OCI-LY3 (cell line): ENCODE measurements at regions not wholly inside any gene's neighbourhood (a gene's known extent, or its start where the extent isn't known, plus 50 kb on each side); places are given as distances from the start of the nearest gene placed in this dataset.
A peak's percentile ranks its signal among the peaks of the same experiment; 100 is the strongest.
"Not testable (repeated sequence)": the region's sequence is repeated elsewhere in the genome, so short reads cannot be mapped to it uniquely, and the experiment has no call there.

ENCODE experiments used
- H2AFZ ChIP-seq: fragments of 200-600, 300-600 bp; shearing (Covaris generic); 2 replicates; pipeline ENCODE4 v1.6.0; 2014; ENCODE audit warnings: antibody characterized with exemption, low read depth, low read length
- H3K27ac ChIP-seq: fragments of 200-600, 300-600 bp; sonication (generic); 2 replicates; pipeline ENCODE4 v1.5.1; 2014; ENCODE audit warnings: mild to moderate bottlenecking, low read length, moderate library complexity, mixed read lengths
- H3K27me3 ChIP-seq: fragments of 200-600, 300-600 bp; sonication (generic); 2 replicates; pipeline ENCODE4 v1.6.1; 2014; ENCODE audit warnings: low read depth, low read length, mixed read lengths
- H3K36me3 ChIP-seq: fragments of 200-600, 300-600 bp; sonication (generic); replicated peaks from 2 replicates; pipeline ENCODE3; 2014; ENCODE audit warnings: low read depth, low read length, mixed read lengths
- H3K4me1 ChIP-seq: fragments of 300-600, 200-600 bp; sonication (generic); 2 replicates; pipeline ENCODE4 v1.6.1; 2014; ENCODE audit warnings: low read length, mixed read lengths
- H3K4me2 ChIP-seq: fragments of 200-600, 300-600 bp; sonication (generic); 2 replicates; pipeline ENCODE4 v1.6.1; 2014; ENCODE audit warnings: low read length, mixed read lengths
- H3K4me3 ChIP-seq: fragments of 300-600, 200-600 bp; sonication (generic); 2 replicates; pipeline ENCODE4 v1.5.1; 2014; ENCODE audit warnings: antibody characterized with exemption, mild to moderate bottlenecking, low read length, moderate library complexity
- H3K79me2 ChIP-seq: fragments of 300-600, 200-600 bp; shearing (Covaris generic); 2 replicates; pipeline ENCODE4 v1.6.1; 2014; ENCODE audit warnings: mild to moderate bottlenecking, low read length, mixed read lengths
- H3K9ac ChIP-seq: fragments of 300-600, 200-600 bp; shearing (Covaris generic); 2 replicates; pipeline ENCODE4 v1.6.0; 2014; ENCODE audit warnings: mild to moderate bottlenecking, low read length, moderate library complexity
- H3K9me3 ChIP-seq: fragments of 200-600, 300-600 bp; shearing (Covaris generic); 2 replicates; pipeline ENCODE4 v1.6.1; 2014; ENCODE audit warnings: low read length, mixed read lengths; ENCODE audit not compliant: insufficient read depth
- H4K20me1 ChIP-seq: fragments of 200-600, 300-600 bp; sonication (generic); 2 replicates; pipeline ENCODE4 v1.6.1; 2016; ENCODE audit warnings: low read length, mixed read lengths; ENCODE audit not compliant: insufficient read depth
- CTCF ChIP-seq: fragments of 200-600, 300-600 bp; sonication (generic); IDR thresholded peaks from 2 replicates; pipeline ENCODE4 v1.5.1; 2014; ENCODE audit warnings: antibody characterized with exemption, low read length, low read depth
- EZH2phosphoT487 ChIP-seq: fragments of 200-600 bp; shearing (Covaris generic); IDR thresholded peaks from 2 replicates; pipeline ENCODE4 v1.6.1; 2018; ENCODE audit warnings: antibody characterized with exemption, mixed run types, low read depth

DNA sequence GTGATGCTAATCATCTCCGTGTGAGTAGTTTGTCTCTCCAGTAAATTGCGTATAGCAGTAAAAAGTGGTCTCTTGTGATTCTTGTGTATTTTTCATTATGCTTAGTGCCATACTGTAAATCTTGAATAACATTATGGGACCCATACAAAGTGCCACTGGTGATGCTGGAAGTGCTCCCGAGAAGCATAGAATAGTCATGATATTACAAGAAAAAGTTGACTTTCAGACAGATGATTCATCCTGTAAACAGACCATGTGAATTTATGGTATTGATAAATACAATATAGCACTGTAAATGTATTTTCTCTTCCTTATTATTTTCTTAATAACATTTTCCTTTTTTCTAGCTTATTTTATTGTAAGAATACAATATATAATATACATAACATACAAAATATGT, 74.6 kb upstream of the CDK6 start:
- Histone ChIP-seq H3K4me2 (no peak overlapping the region), H3K36me3 (no peaks in the 10 kb centered on the region), H3K79me2 (no peaks in the 10 kb centered on the region), H3K27me3 (no peaks in the 10 kb centered on the region), H3K27ac (no peak overlapping the region), H3K9ac (no peak overlapping the region), H3K4me1 (peaks cover 4% of the 10 kb centered on the region; the same call in 1 of the 2 replicates), H3K9me3 (no peaks in the 10 kb centered on the region), H3K4me3 (no peak overlapping the region), H2AFZ (no peak overlapping the region), H4K20me1 (no peaks in the 10 kb centered on the region)
- no peak for TF ChIP-seq CTCF
- no peak for TF ChIP-seq EZH2phosphoT487

DNA sequence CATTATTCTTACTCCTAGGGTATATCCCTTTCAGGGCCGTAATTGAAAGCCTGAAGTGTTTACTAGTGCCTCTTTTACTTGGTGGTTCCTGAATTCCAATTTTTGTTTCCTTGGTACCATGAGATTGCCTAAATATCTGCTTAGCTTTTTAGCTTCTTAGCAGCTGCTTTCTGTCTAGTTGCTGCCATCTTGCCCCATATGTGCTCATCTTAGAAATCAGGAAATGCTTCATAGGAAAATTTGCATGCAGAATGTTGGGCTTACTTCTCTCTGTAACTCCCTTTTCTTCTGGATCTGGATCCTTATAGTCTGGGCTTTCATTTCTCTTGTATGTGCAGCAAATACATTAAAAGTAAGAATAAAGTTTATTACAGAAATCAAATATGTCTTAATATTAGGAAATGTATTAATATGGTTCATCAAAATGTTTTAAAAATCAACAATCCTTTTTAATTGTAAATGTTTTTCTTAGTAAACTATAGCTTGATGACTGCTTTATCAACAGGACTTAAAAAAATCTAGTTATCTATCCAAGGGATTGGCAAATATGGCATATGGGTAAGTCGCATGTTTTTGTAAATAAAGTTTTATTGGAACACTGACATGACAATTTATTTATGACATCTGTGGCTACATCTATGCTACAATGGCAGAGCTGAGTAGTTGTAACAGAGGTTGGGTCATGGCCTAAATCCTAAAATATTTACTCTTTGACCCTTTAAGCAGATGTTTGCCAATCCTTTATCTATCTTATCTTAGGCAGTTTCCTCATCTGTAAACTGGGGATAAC, 73.5 kb upstream of the CDK6 start:
- no peaks in the 10 kb centered on the region for H3K9me3 ChIP-seq
- H3K27ac ChIP-seq = no peak overlapping the region
- H3K4me3 ChIP-seq = no peak overlapping the region
- H2AFZ ChIP-seq = no peak overlapping the region
- no peak overlapping the region for H3K9ac ChIP-seq
- no peak overlapping the region for H3K4me2 ChIP-seq
- no peaks in the 10 kb centered on the region for H3K79me2 ChIP-seq
- TF ChIP-seq CTCF (no peak), EZH2phosphoT487 (no peak)
- H3K36me3 ChIP-seq = no peaks in the 10 kb centered on the region
- peaks cover 9% of the 10 kb centered on the region for H3K4me1 ChIP-seq
- no peaks in the 10 kb centered on the region for H3K27me3 ChIP-seq
- H4K20me1 ChIP-seq = no peaks in the 10 kb centered on the region

GRCh38 chr7:92904244-92905131, 68.1 kb upstream of the CDK6 start:
- Histone ChIP-seq H3K27me3 (no peaks in the 10 kb centered on the region), H3K4me2 (peak overlapping the region; percentile 53), H3K9ac (peak overlapping the region; percentile 32; the same call in 1 of the 2 replicates), H3K4me1 (peaks cover 24% of the 10 kb centered on the region), H3K4me3 (peak overlapping the region; percentile 25; the same call in 1 of the 2 replicates), H4K20me1 (no peaks in the 10 kb centered on the region), H3K36me3 (peaks cover 7% of the 10 kb centered on the region), H3K27ac (peak overlapping the region; percentile 81), H3K79me2 (no peaks in the 10 kb centered on the region), H2AFZ (peak overlapping the region; percentile 80), H3K9me3 (peaks cover 11% of the 10 kb centered on the region; the same call in 1 of the 2 replicates)
- TF ChIP-seq CTCF (no peak), EZH2phosphoT487 (no peak)

- no peaks in the 10 kb centered on the region for H4K20me1 ChIP-seq
- H3K27me3 ChIP-seq = no peaks in the 10 kb centered on the region
- no peak overlapping the region for H3K4me3 ChIP-seq
- H3K9me3 ChIP-seq = peaks cover 11% of the 10 kb centered on the region; the same call in 1 of the 2 replicates
- H3K4me2 ChIP-seq = no peak overlapping the region
- no peak overlapping the region for H3K9ac ChIP-seq
- H3K4me1 ChIP-seq = peaks cover 8% of the 10 kb centered on the region
- H3K27ac ChIP-seq = no peak overlapping the region
- TF ChIP-seq CTCF (no peak), EZH2phosphoT487 (no peak)
- no peaks in the 10 kb centered on the region for H3K79me2 ChIP-seq
- H2AFZ ChIP-seq = no peak overlapping the region
- H3K36me3 ChIP-seq = peaks cover 7% of the 10 kb centered on the region
These were observed 62.4 kb upstream of the CDK6 start for GRCh38 chr7:92898798-92899197.

DNA sequence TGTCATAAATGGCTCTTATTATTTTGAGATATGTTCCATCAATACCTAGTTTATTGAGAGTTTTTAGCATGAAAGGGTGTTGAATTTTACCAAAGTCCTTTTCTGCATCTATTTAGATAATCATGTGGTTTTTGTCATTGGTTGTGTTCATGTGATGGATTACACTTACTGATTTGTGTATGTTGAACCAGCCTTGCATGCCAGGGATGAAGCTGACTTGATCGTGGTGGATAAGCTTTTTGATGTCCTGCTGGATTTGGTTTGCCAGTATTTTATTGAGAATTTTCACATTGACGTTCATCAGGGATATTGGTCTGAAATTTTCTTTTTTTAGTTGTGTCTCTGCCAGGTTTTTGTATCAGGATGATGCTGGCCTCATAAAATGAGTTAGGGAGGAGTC, 58.5 kb upstream of the CDK6 start:
- H3K27ac ChIP-seq, H3K4me3 ChIP-seq, H3K4me2 ChIP-seq, H3K9ac ChIP-seq, H3K4me1 ChIP-seq, H3K9me3 ChIP-seq, H3K79me2 ChIP-seq, H3K27me3 ChIP-seq, H2AFZ ChIP-seq, H4K20me1 ChIP-seq, H3K36me3 ChIP-seq: not testable (repeated sequence)
